Parathyroid adenoma (tissue), 2 donors: ENCODE measurements at regions not wholly inside any gene's neighbourhood (a gene's known extent, or its start where the extent isn't known, plus 50 kb on each side); places are given as distances from the start of the nearest gene placed in this dataset.

Experiments
- H2AFZ ChIP-seq: fragments of 300-600 bp; sonication (generic); one replicate; pipeline ENCODE4 v1.7.0; 2017; ENCODE audit warnings: antibody characterized with exemption, mild to moderate bottlenecking
- H3K27ac ChIP-seq: fragments of 300-600 bp; sonication (generic); one replicate; pipeline ENCODE4 v1.7.0; 2017
- H3K27me3 ChIP-seq: fragments of 300-600 bp; sonication (generic); one replicate; pipeline ENCODE4 v1.7.0; 2017; ENCODE audit warnings: low read length; ENCODE audit not compliant: control insufficient read depth, insufficient read depth
- H3K36me3 ChIP-seq: fragments of 300-600 bp; sonication (generic); one replicate; pipeline ENCODE4 v1.7.0; 2017; ENCODE audit warnings: low read length; ENCODE audit not compliant: control insufficient read depth, insufficient read depth
- H3K4me1 ChIP-seq: fragments of 300-600 bp; sonication (generic); one replicate; pipeline ENCODE4 v1.7.0; 2017; ENCODE audit warnings: control low read depth
- H3K4me2 ChIP-seq: fragments of 300-600 bp; sonication (generic); one replicate; pipeline ENCODE4 v1.7.0; 2017; ENCODE audit warnings: low read length
- H3K4me3 ChIP-seq: fragments of 300-600 bp; sonication (generic); one replicate; pipeline ENCODE4 v1.7.0; 2017; ENCODE audit warnings: low read depth, low read length
- H3K79me2 ChIP-seq: fragments of 300-600 bp; sonication (generic); one replicate; pipeline ENCODE4 v1.7.0; 2017; ENCODE audit warnings: control low read depth
- H3K9ac ChIP-seq: fragments of 300-600 bp; sonication (generic); one replicate; pipeline ENCODE4 v1.7.0; 2017; ENCODE audit warnings: mild to moderate bottlenecking
- H3K9me3 ChIP-seq: fragments of 300-600 bp; sonication (generic); one replicate; pipeline ENCODE4 v1.7.0; 2017; ENCODE audit warnings: low read length; ENCODE audit not compliant: control insufficient read depth
- TF ChIP-seq, protein P1 (sequence below): fragments of 300-600 bp; sonication (generic); IDR thresholded peaks from one replicate; pipeline ENCODE4 v1.7.0; 2017; ENCODE audit warnings: antibody characterized with exemption, mild to moderate bottlenecking
- donor health status: primary hyperparathyroidism.

GRCh38 chr6:166770216-166771116 lies 143.4 kb upstream of the RPS6KA2 start:
- TF ChIP-seq, protein P1, sequence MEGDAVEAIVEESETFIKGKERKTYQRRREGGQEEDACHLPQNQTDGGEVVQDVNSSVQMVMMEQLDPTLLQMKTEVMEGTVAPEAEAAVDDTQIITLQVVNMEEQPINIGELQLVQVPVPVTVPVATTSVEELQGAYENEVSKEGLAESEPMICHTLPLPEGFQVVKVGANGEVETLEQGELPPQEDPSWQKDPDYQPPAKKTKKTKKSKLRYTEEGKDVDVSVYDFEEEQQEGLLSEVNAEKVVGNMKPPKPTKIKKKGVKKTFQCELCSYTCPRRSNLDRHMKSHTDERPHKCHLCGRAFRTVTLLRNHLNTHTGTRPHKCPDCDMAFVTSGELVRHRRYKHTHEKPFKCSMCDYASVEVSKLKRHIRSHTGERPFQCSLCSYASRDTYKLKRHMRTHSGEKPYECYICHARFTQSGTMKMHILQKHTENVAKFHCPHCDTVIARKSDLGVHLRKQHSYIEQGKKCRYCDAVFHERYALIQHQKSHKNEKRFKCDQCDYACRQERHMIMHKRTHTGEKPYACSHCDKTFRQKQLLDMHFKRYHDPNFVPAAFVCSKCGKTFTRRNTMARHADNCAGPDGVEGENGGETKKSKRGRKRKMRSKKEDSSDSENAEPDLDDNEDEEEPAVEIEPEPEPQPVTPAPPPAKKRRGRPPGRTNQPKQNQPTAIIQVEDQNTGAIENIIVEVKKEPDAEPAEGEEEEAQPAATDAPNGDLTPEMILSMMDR = peak; percentile 6
- Histone ChIP-seq H3K4me1 (no peaks in the 10 kb centered on the region), H3K4me2 (no peak overlapping the region), H2AFZ (no peak overlapping the region), H3K27ac (no peak overlapping the region), H3K27me3 (no peaks in the 10 kb centered on the region), H3K4me3 (no peak overlapping the region), H3K36me3 (no peaks in the 10 kb centered on the region), H3K79me2 (no peaks in the 10 kb centered on the region), H3K9ac (no peak overlapping the region), H3K9me3 (no peaks in the 10 kb centered on the region)

GRCh38 chr6:166769648-166770047 lies 142.6 kb upstream of the RPS6KA2 start:
- no peak overlapping the region for H3K4me3 ChIP-seq
- no peaks in the 10 kb centered on the region for H3K27me3 ChIP-seq
- H3K4me2 ChIP-seq = no peak overlapping the region
- no peak overlapping the region for H3K9ac ChIP-seq
- H3K4me1 ChIP-seq = no peaks in the 10 kb centered on the region
- H2AFZ ChIP-seq = no peak overlapping the region
- TF ChIP-seq, protein P1 = no peak
- H3K36me3 ChIP-seq = no peaks in the 10 kb centered on the region
- H3K79me2 ChIP-seq = no peaks in the 10 kb centered on the region
- H3K9me3 ChIP-seq = no peaks in the 10 kb centered on the region
- no peak overlapping the region for H3K27ac ChIP-seq

- no peak overlapping the region for H3K9ac ChIP-seq
- no peak overlapping the region for H3K27ac ChIP-seq
- H3K4me1 ChIP-seq = no peaks in the 10 kb centered on the region
- TF ChIP-seq, protein P1 = no peak
- H3K36me3 ChIP-seq = no peaks in the 10 kb centered on the region
- H3K27me3 ChIP-seq = no peaks in the 10 kb centered on the region
- H3K4me2 ChIP-seq = no peak overlapping the region
- H3K9me3 ChIP-seq = no peaks in the 10 kb centered on the region
- H3K79me2 ChIP-seq = no peaks in the 10 kb centered on the region
- no peak overlapping the region for H2AFZ ChIP-seq
- no peak overlapping the region for H3K4me3 ChIP-seq
These were observed 141.7 kb upstream of the RPS6KA2 start for GRCh38 chr6:166768761-166769160.

DNA sequence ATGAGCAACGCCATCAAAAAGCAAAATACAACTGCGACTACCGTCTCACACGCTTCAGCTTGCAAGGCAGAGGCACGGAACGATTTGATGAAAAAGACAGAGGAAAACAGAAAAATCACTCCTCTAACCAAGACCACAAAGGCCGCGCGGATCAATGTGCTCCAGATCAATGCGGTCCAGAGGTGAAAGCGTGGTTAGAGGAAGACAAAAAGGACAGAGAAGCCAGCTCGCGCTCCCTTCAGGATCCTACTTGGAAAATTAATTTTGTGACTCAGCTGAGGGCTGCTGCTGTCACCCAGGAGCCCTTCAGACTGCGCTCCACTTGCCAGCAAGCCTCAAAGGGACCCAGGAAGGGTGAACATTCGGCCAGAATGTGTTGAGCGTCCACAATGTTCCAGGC lies 140.2 kb upstream of the RPS6KA2 start:
- Histone ChIP-seq H3K4me1 (peaks cover 4% of the 10 kb centered on the region), H3K27me3 (no peaks in the 10 kb centered on the region), H3K9ac (no peak overlapping the region), H2AFZ (no peak overlapping the region), H3K4me3 (no peak overlapping the region), H3K36me3 (no peaks in the 10 kb centered on the region), H3K27ac (no peak overlapping the region), H3K4me2 (no peak overlapping the region), H3K9me3 (no peaks in the 10 kb centered on the region), H3K79me2 (no peaks in the 10 kb centered on the region)
- TF ChIP-seq, protein P1 = no peak

DNA sequence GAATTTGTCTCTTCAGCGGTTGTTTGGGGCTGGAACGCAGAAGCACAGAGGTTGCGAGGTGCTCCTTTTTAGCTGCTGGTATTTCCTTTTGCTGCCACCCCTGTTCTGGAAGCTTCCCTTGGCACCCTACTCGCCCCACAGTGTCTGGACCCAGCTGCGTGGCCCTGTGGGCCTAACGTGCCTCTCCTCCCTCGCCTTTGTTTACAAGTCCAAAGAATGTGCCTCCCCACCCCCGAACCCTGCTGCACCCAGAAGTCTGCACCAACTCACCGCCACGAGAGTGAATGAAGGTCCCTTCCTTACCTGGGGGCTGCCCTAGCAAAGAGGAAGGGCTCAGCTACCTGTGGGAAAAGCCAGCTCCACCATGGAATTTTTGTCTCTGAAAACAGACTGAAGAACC lies 139.7 kb upstream of the RPS6KA2 start:
- H3K4me2 ChIP-seq = no peak overlapping the region
- H3K79me2 ChIP-seq = no peaks in the 10 kb centered on the region
- no peaks in the 10 kb centered on the region for H3K9me3 ChIP-seq
- no peak overlapping the region for H3K27ac ChIP-seq
- no peak overlapping the region for H3K4me3 ChIP-seq
- no peak overlapping the region for H2AFZ ChIP-seq
- TF ChIP-seq, protein P1 = no peak
- no peaks in the 10 kb centered on the region for H3K36me3 ChIP-seq
- peaks cover 4% of the 10 kb centered on the region for H3K4me1 ChIP-seq
- no peak overlapping the region for H3K9ac ChIP-seq
- no peaks in the 10 kb centered on the region for H3K27me3 ChIP-seq
